ENCODE measurements at regions not wholly inside any gene's neighbourhood (a gene's known extent, or its start where the extent isn't known, plus 50 kb on each side); places are given as distances from the start of the nearest gene placed in this dataset.

DNA sequence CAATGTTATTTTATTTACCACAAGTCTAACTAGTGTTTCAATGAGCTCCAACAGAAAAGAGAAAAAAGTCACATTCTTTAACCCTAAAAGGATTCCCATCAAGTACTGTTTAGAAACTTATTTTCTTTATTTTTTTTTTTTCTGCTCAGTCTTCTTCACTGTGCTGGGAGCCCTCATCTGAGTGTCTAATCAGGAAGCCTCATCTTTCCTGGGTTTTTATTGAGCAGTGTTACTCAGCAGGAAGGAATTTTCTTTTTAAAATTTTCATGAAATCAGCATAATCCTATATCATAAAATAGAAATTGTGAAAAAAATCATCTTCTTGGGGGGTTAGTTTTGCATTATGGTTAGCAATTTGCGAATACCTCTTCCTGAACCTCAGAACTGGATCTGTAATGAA is 453.8 kb downstream of the CDH2 start:
- H3K9me3 ChIP-seq (ENCODE audit: control insufficient read depth in 2 of 2, low read length in 2 of 2) = peaks cover 9 to 13% of the 10 kb centered on the region in 2 experiments
- H3K4me3 ChIP-seq (ENCODE audit: low read depth, low read length) = no peak overlapping the region
- no peaks in the 10 kb centered on the region for H3K36me3 ChIP-seq (ENCODE audit: control insufficient read depth, insufficient read depth, low read length)
- peaks cover 0 to 20% (median 3%) of the 10 kb centered on the region in 7 donors for H3K9me3 Mint-ChIP-seq
- H3K27me3 Mint-ChIP-seq = no peaks in the 10 kb centered on the region
- ATAC-seq (ENCODE audit: low read depth in 2 of 2) (no peak), DNase-seq (no peak)
- H3K27ac Mint-ChIP-seq = no peak overlapping the region
- H3K4me3 Mint-ChIP-seq = no peak overlapping the region
- H3K4me1 ChIP-seq (ENCODE audit: control insufficient read depth, insufficient read depth, low read length, poor library complexity, severe bottlenecking) = no peaks in the 10 kb centered on the region
- H3K36me3 Mint-ChIP-seq = no peaks in the 10 kb centered on the region
- H3K27ac ChIP-seq (ENCODE audit: insufficient read depth, low read length, poor library complexity, severe bottlenecking) = no peak overlapping the region
- H3K4me1 Mint-ChIP-seq = peaks cover 0 to 4% (median 0%) of the 10 kb centered on the region in 4 donors
- H3K27me3 ChIP-seq (ENCODE audit: control insufficient read depth, insufficient read depth, low read length) = no peaks in the 10 kb centered on the region

DNA sequence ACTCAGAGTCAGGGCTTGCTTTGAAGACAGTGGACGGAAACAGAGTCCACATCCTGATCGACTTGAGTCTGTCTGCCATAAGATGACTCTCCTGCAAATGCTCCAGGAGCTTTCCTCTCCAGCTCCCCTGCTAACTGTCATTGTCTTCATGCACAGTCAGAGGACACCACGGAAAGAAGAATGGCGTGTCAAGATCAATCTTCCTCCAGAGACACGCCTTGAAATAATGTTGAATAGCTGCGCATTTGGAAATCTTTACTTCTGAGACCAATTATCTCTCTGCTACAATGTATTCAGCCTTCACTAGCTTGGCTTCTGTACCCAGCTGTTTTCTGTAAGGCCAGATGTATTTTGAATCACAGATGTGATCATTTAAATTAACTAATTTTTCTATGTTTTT is 457.2 kb downstream of the CDH2 start:
- Mint-ChIP-seq H3K4me1 (no peaks in the 10 kb centered on the region), H3K36me3 (no peaks in the 10 kb centered on the region), H3K27me3 (no peaks in the 10 kb centered on the region), H3K4me3 (no peak overlapping the region), H3K27ac (no peak overlapping the region), H3K9me3 (peaks cover 0 to 20% (median 8%) of the 10 kb centered on the region in 7 donors)
- Histone ChIP-seq H3K27me3 (ENCODE audit: control insufficient read depth, insufficient read depth, low read length) (no peaks in the 10 kb centered on the region), H3K36me3 (ENCODE audit: control insufficient read depth, insufficient read depth, low read length) (no peaks in the 10 kb centered on the region), H3K4me3 (ENCODE audit: low read depth, low read length) (no peak overlapping the region), H3K27ac (ENCODE audit: insufficient read depth, low read length, poor library complexity, severe bottlenecking) (no peak overlapping the region), H3K9me3 (ENCODE audit: control insufficient read depth in 2 of 2, low read length in 2 of 2) (peaks cover 0 to 12% of the 10 kb centered on the region in 2 experiments), H3K4me1 (ENCODE audit: control insufficient read depth, insufficient read depth, low read length, poor library complexity, severe bottlenecking) (no peaks in the 10 kb centered on the region)
- ATAC-seq (ENCODE audit: low read depth in 2 of 2) (no peak), DNase-seq (no peak)

DNA sequence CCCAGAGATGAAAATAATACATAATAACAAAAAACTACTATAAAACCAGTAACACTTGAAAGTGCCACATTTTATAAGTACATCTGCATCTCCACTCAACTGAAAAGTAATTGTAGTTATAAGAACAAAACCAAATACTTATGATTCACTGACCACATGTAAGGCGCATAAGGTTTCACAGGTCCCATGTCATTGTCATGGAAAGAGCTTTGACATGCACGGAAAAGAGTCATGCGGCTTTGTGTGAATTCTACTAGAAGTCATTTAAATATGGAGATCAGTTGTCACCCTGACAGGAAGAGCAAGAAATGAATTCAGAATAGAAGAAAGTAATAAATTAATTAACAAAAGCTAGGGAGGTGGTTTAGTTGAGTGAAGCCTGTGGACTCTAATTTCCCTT is 459.1 kb downstream of the CDH2 start:
- Mint-ChIP-seq H3K27ac (no peak overlapping the region), H3K4me1 (no peaks in the 10 kb centered on the region), H3K27me3 (no peaks in the 10 kb centered on the region), H3K36me3 (no peaks in the 10 kb centered on the region), H3K4me3 (no peak overlapping the region), H3K9me3 (peaks cover 0 to 21% (median 13%) of the 10 kb centered on the region in 7 donors)
- no peaks in the 10 kb centered on the region for H3K27me3 ChIP-seq (ENCODE audit: control insufficient read depth, insufficient read depth, low read length)
- H3K4me3 ChIP-seq (ENCODE audit: low read depth, low read length) = no peak overlapping the region
- no peak overlapping the region for H3K27ac ChIP-seq (ENCODE audit: insufficient read depth, low read length, poor library complexity, severe bottlenecking)
- H3K9me3 ChIP-seq (ENCODE audit: control insufficient read depth in 2 of 2, low read length in 2 of 2) = peaks cover 0 to 4% of the 10 kb centered on the region in 2 experiments
- H3K4me1 ChIP-seq (ENCODE audit: control insufficient read depth, insufficient read depth, low read length, poor library complexity, severe bottlenecking) = no peaks in the 10 kb centered on the region
- ATAC-seq (ENCODE audit: low read depth in 2 of 2) (no peak), DNase-seq (no peak)
- H3K36me3 ChIP-seq (ENCODE audit: control insufficient read depth, insufficient read depth, low read length) = no peaks in the 10 kb centered on the region

DNA sequence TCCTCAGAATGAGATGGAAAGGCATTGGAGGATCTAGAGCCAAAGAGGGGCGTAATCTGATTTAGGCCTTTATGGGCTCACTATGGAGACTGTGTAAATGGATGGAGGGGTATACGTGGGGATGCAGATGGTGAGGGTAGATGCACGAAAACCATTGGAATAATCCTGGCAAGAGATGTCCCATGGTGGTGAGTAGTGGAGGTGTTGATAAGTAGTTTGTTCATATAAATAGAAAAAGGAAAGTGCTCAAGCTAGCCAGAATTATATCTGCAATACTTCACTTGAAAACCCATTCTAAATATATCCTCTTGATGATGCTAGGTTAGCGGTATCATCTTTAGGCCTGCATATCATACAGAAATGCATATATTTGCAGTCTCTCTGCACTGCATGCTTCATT is 459.7 kb downstream of the CDH2 start:
- H3K4me1 Mint-ChIP-seq = no peaks in the 10 kb centered on the region
- peaks cover 0 to 23% (median 13%) of the 10 kb centered on the region in 7 donors for H3K9me3 Mint-ChIP-seq

DNA sequence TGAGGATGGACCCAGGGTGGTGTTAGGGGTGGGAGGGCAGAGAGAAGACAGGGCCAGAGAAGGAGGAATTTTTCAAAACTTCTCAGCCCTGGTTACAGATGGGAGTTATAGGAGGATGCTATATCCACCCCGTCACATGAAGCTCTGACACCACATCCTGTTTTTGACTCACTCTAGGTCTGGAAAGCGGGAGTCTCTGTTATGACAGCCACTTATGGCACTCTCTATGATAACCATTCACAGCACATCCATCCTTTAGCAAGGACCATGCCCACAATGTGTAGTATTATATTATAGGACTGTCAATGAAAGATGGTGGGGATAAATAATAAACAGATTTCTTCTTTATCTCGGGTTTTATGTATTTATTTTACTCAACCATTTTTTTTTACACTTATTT is 461.2 kb downstream of the CDH2 start:
- H3K27ac ChIP-seq (ENCODE audit: insufficient read depth, low read length, poor library complexity, severe bottlenecking) = no peak overlapping the region
- H3K36me3 Mint-ChIP-seq = no peaks in the 10 kb centered on the region
- peaks cover 0 to 26% (median 11%) of the 10 kb centered on the region in 7 donors for H3K9me3 Mint-ChIP-seq
- H3K4me3 Mint-ChIP-seq = no peak overlapping the region
- no peaks in the 10 kb centered on the region for H3K27me3 Mint-ChIP-seq
- no peak overlapping the region for H3K4me3 ChIP-seq (ENCODE audit: low read depth, low read length)
- no peak overlapping the region for H3K27ac Mint-ChIP-seq
- no peaks in the 10 kb centered on the region for H3K4me1 Mint-ChIP-seq
- ATAC-seq (ENCODE audit: low read depth in 2 of 2) (no peak), DNase-seq (no peak)
- no peaks in the 10 kb centered on the region for H3K27me3 ChIP-seq (ENCODE audit: control insufficient read depth, insufficient read depth, low read length)
- no peaks in the 10 kb centered on the region for H3K4me1 ChIP-seq (ENCODE audit: control insufficient read depth, insufficient read depth, low read length, poor library complexity, severe bottlenecking)
- H3K36me3 ChIP-seq (ENCODE audit: control insufficient read depth, insufficient read depth, low read length) = no peaks in the 10 kb centered on the region
- H3K9me3 ChIP-seq (ENCODE audit: control insufficient read depth in 2 of 2, low read length in 2 of 2) = peaks cover 0 to 11% of the 10 kb centered on the region in 2 experiments

More for the DNA sequence above, 459.7 kb downstream of the CDH2 start:
- DNase-seq = no peak
- Histone ChIP-seq H3K27ac (ENCODE audit: insufficient read depth, low read length, poor library complexity, severe bottlenecking) (no peak overlapping the region), H3K36me3 (ENCODE audit: control insufficient read depth, insufficient read depth, low read length) (no peaks in the 10 kb centered on the region), H3K9me3 (ENCODE audit: control insufficient read depth in 2 of 2, low read length in 2 of 2) (peaks cover 0 to 4% of the 10 kb centered on the region in 2 experiments), H3K4me3 (ENCODE audit: low read depth, low read length) (no peak overlapping the region), H3K27me3 (ENCODE audit: control insufficient read depth, insufficient read depth, low read length) (no peaks in the 10 kb centered on the region), H3K4me1 (ENCODE audit: control insufficient read depth, insufficient read depth, low read length, poor library complexity, severe bottlenecking) (no peaks in the 10 kb centered on the region)
- no peaks in the 10 kb centered on the region for H3K27me3 Mint-ChIP-seq
- no peaks in the 10 kb centered on the region for H3K36me3 Mint-ChIP-seq
- H3K27ac Mint-ChIP-seq = no peak overlapping the region
- no peak for ATAC-seq (ENCODE audit: low read depth in 2 of 2)
- H3K4me3 Mint-ChIP-seq = no peak overlapping the region

DNA sequence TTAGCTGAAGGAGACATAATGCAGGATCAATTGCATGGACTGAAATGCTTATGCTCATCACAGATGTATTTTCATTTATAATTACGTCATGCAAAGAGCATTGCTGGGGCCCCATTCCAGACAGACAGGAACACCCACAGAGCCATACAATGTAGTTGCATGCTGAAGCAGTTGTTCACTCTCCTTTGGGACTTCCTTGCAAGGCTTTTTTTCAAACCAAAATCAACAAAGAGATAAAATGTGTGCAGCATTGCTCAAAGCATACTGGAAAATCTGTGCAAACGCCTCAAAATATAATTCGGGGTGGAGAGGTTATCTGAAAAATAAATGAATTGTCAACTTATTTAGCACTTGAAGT is 463.2 kb downstream of the CDH2 start:
- DNase-seq (no peak), ATAC-seq (ENCODE audit: low read depth in 2 of 2) (no peak)
- Mint-ChIP-seq H3K4me3 (no peak overlapping the region), H3K27ac (no peak overlapping the region), H3K36me3 (no peaks in the 10 kb centered on the region), H3K9me3 (peaks cover 0 to 29% (median 13%) of the 10 kb centered on the region in 7 donors), H3K27me3 (no peaks in the 10 kb centered on the region), H3K4me1 (no peaks in the 10 kb centered on the region)
- Histone ChIP-seq H3K27ac (ENCODE audit: insufficient read depth, low read length, poor library complexity, severe bottlenecking) (no peak overlapping the region), H3K9me3 (ENCODE audit: control insufficient read depth in 2 of 2, low read length in 2 of 2) (peaks cover 0 to 11% of the 10 kb centered on the region in 2 experiments), H3K4me3 (ENCODE audit: low read depth, low read length) (no peak overlapping the region), H3K36me3 (ENCODE audit: control insufficient read depth, insufficient read depth, low read length) (no peaks in the 10 kb centered on the region), H3K4me1 (ENCODE audit: control insufficient read depth, insufficient read depth, low read length, poor library complexity, severe bottlenecking) (no peaks in the 10 kb centered on the region), H3K27me3 (ENCODE audit: control insufficient read depth, insufficient read depth, low read length) (no peaks in the 10 kb centered on the region)

DNA sequence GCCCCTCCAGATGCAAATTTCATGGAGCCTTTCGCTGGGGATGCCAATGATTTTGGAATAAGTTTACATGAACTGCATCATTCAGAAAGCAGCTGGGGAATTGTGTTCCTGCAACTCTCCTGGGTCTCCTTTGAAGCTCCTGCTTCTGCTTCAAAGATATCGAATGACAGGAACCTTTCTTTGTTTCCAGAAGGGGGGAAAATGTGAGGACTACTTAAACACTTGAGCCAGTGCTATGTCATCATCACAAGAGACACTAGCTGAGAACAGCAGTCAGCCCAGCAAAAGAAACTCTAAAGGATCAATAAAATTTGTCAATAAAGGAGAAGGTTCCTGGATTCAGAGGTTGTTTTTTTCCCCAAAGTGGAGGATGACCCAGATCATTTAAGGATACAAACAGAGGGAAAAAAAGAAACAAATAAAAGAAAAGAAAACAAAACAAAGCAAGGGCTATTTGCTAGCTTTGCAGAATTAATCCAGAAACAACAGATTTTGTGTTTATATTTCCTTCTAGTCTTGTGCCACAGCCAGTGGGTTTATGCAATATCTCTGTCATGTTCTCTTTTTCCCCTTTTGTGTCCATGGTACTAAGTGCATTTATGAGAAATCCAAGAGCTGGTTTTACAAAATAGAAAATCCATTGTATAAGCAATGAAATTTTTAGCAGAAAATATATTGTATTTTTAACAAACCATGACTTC is 463.7 kb downstream of the CDH2 start:
- Histone ChIP-seq H3K27ac (ENCODE audit: insufficient read depth, low read length, poor library complexity, severe bottlenecking) (no peak overlapping the region), H3K4me3 (ENCODE audit: low read depth, low read length) (no peak overlapping the region), H3K4me1 (ENCODE audit: control insufficient read depth, insufficient read depth, low read length, poor library complexity, severe bottlenecking) (no peaks in the 10 kb centered on the region), H3K9me3 (ENCODE audit: control insufficient read depth in 2 of 2, low read length in 2 of 2) (peaks cover 0 to 11% of the 10 kb centered on the region in 2 experiments), H3K36me3 (ENCODE audit: control insufficient read depth, insufficient read depth, low read length) (no peaks in the 10 kb centered on the region), H3K27me3 (ENCODE audit: control insufficient read depth, insufficient read depth, low read length) (no peaks in the 10 kb centered on the region)
- ATAC-seq (ENCODE audit: low read depth in 2 of 2) = no peak
- peaks cover 0 to 32% (median 11%) of the 10 kb centered on the region in 7 donors for H3K9me3 Mint-ChIP-seq
- no peaks in the 10 kb centered on the region for H3K27me3 Mint-ChIP-seq
- no peak for DNase-seq
- H3K4me1 Mint-ChIP-seq = no peaks in the 10 kb centered on the region
- no peak overlapping the region for H3K4me3 Mint-ChIP-seq
- H3K27ac Mint-ChIP-seq = no peak overlapping the region
- no peaks in the 10 kb centered on the region for H3K36me3 Mint-ChIP-seq

DNA sequence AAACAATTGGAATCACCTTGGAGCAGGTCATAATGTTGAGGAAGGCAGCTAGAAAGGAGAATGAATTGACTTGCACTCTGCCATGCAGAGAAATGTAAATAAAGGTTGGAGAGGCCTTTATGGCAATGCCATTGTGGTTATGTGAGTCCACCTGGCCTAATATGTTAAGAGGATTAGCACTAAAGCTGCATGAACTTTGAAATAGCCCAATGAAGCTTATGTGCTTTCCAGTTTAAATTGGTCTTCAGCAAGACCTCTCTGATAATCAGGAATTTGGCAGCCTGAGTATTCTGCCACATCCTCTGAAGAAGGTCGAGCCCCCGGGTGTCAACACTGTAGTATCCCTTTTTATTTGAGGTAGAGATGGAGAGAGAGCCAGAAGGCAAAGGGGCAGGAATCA is 464.9 kb downstream of the CDH2 start:
- H3K27me3 Mint-ChIP-seq = no peaks in the 10 kb centered on the region
- H3K4me1 Mint-ChIP-seq = no peaks in the 10 kb centered on the region
- H3K36me3 Mint-ChIP-seq = no peaks in the 10 kb centered on the region
- peaks cover 0 to 11% of the 10 kb centered on the region in 2 experiments for H3K9me3 ChIP-seq (ENCODE audit: control insufficient read depth in 2 of 2, low read length in 2 of 2)
- H3K4me1 ChIP-seq (ENCODE audit: control insufficient read depth, insufficient read depth, low read length, poor library complexity, severe bottlenecking) = no peaks in the 10 kb centered on the region
- peaks cover 2 to 35% (median 11%) of the 10 kb centered on the region in 7 donors for H3K9me3 Mint-ChIP-seq
- H3K4me3 ChIP-seq (ENCODE audit: low read depth, low read length) = no peak overlapping the region
- H3K27ac ChIP-seq (ENCODE audit: insufficient read depth, low read length, poor library complexity, severe bottlenecking) = no peak overlapping the region
- no peaks in the 10 kb centered on the region for H3K36me3 ChIP-seq (ENCODE audit: control insufficient read depth, insufficient read depth, low read length)
- H3K4me3 Mint-ChIP-seq = no peak overlapping the region
- H3K27ac Mint-ChIP-seq = no peak overlapping the region
- DNase-seq = no peak
- no peak for ATAC-seq (ENCODE audit: low read depth in 2 of 2)
- no peaks in the 10 kb centered on the region for H3K27me3 ChIP-seq (ENCODE audit: control insufficient read depth, insufficient read depth, low read length)
